ENCODE measurements at regions not wholly inside any gene's neighbourhood (a gene's known extent, or its start where the extent isn't known, plus 50 kb on each side); places are given as distances from the start of the nearest gene placed in this dataset.

- H3K4me2 ChIP-seq, result no peak overlapping the region
- H3K9me2 ChIP-seq (replicated peaks; ENCODE audit: insufficient read depth), result no peaks in the 10 kb centered on the region
- DNase-seq (ENCODE audit: low spot score), result no peak
- no peak for TF ChIP-seq EZH2 (IDR thresholded peaks at IDR 0.05; ENCODE audit: borderline replicate concordance)
- no peak for TF ChIP-seq EZH2phosphoT487 (IDR thresholded peaks at IDR 0.05; ENCODE audit: low read depth, severe bottlenecking, unreplicated experiment)
- TF ChIP-seq, protein P1, sequence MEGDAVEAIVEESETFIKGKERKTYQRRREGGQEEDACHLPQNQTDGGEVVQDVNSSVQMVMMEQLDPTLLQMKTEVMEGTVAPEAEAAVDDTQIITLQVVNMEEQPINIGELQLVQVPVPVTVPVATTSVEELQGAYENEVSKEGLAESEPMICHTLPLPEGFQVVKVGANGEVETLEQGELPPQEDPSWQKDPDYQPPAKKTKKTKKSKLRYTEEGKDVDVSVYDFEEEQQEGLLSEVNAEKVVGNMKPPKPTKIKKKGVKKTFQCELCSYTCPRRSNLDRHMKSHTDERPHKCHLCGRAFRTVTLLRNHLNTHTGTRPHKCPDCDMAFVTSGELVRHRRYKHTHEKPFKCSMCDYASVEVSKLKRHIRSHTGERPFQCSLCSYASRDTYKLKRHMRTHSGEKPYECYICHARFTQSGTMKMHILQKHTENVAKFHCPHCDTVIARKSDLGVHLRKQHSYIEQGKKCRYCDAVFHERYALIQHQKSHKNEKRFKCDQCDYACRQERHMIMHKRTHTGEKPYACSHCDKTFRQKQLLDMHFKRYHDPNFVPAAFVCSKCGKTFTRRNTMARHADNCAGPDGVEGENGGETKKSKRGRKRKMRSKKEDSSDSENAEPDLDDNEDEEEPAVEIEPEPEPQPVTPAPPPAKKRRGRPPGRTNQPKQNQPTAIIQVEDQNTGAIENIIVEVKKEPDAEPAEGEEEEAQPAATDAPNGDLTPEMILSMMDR (IDR thresholded peaks at IDR 0.05; ENCODE audit: poor library complexity), result no peak
- 84% methylated on average over 4 of the region's 4 CpGs for WGBS (ENCODE audit: low lambda C conversion rate, missing lambda C conversion rate)
- no peak overlapping the region for H3K4me3 ChIP-seq
- H4K20me1 ChIP-seq (ENCODE audit: insufficient read depth, poor library complexity, severe bottlenecking), result no peaks in the 10 kb centered on the region
- no peaks in the 10 kb centered on the region for H3K79me2 ChIP-seq
- no peaks in the 10 kb centered on the region for H3K36me3 ChIP-seq (replicated peaks; ENCODE audit: insufficient read depth, low read depth)
- no peak overlapping the region for H3K27ac ChIP-seq
- H3K27me3 ChIP-seq, result peaks cover 47% of the 10 kb centered on the region
- no peaks in the 10 kb centered on the region for H3K9me3 ChIP-seq (ENCODE audit: low read depth)
- H2AFZ ChIP-seq, result no peak overlapping the region
- no peaks in the 10 kb centered on the region for H3K4me1 ChIP-seq (ENCODE audit: insufficient read depth)
These were observed 138.0 kb upstream of the HS3ST2 start for GRCh38 chr16:22675745-22676540.

DNA sequence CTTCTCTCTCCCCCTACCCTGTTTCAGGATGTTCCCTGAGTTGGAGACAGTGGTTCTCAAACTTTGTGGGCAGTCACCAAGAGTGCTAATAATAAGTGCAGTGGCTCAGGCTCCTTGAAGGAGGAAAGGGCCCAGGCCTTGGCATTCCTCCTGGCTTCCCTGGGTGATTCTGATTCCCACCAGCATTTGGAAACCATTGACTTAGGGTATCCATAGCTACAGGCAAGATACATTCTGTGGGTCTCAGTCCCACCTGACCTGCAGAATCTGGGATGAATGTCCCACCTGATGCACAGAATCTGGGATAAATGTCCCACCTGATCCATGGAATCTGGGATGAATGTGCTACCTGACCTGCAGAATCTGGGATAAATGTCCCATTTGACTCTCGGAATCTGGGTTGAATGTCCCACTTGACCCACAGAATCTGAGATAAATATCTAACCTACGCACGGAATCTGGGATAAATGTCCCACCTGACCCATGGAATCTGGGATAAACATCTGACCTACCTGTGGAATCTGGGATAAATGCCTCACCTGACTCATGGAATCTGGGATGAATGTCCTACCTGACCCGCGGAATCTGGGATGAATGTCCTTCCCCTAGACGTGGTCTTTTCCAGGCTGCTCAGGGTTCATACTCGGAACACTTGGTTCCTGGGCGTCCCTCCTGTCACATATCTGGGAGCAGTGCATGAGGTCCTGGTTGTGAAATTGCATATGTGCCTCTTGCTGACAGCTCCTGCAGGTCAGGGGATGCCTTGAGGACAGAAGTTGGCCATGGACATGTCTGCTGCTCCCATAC lies 136.7 kb upstream of the HS3ST2 start:
- H3K27me3 ChIP-seq, result peaks cover 43% of the 10 kb centered on the region
- no peak for TF ChIP-seq EZH2 (IDR thresholded peaks at IDR 0.05; ENCODE audit: borderline replicate concordance)
- H3K4me3 ChIP-seq, result no peak overlapping the region

GRCh38 chr16:22678311-22678710 lies 135.7 kb upstream of the HS3ST2 start:
- TF ChIP-seq EZH2phosphoT487 (IDR thresholded peaks at IDR 0.05; ENCODE audit: low read depth, severe bottlenecking, unreplicated experiment) (no peak), EZH2 (IDR thresholded peaks at IDR 0.05; ENCODE audit: borderline replicate concordance) (no peak)
- TF ChIP-seq, protein P1 (IDR thresholded peaks at IDR 0.05; ENCODE audit: poor library complexity), result no peak
- no peaks in the 10 kb centered on the region for H3K36me3 ChIP-seq (replicated peaks; ENCODE audit: insufficient read depth, low read depth)
- H3K9me2 ChIP-seq (replicated peaks; ENCODE audit: insufficient read depth), result no peaks in the 10 kb centered on the region
- H3K9me3 ChIP-seq (ENCODE audit: low read depth), result no peaks in the 10 kb centered on the region
- no peak for DNase-seq (ENCODE audit: low spot score)
- H4K20me1 ChIP-seq (ENCODE audit: insufficient read depth, poor library complexity, severe bottlenecking), result no peaks in the 10 kb centered on the region
- no peak overlapping the region for H3K27ac ChIP-seq
- H3K4me3 ChIP-seq, result no peak overlapping the region
- no peaks in the 10 kb centered on the region for H3K4me1 ChIP-seq (ENCODE audit: insufficient read depth)
- H3K79me2 ChIP-seq, result no peaks in the 10 kb centered on the region
- H2AFZ ChIP-seq, result no peak overlapping the region
- H3K27me3 ChIP-seq, result peaks cover 43% of the 10 kb centered on the region
- H3K4me2 ChIP-seq, result no peak overlapping the region
- WGBS (ENCODE audit: low lambda C conversion rate, missing lambda C conversion rate), result 81% methylated on average over 2 of the region's 2 CpGs

More for the DNA sequence above, 136.7 kb upstream of the HS3ST2 start:
- Histone ChIP-seq H3K4me1 (ENCODE audit: insufficient read depth) (no peaks in the 10 kb centered on the region), H2AFZ (no peak overlapping the region), H3K9me2 (replicated peaks; ENCODE audit: insufficient read depth) (no peaks in the 10 kb centered on the region), H3K27ac (no peak overlapping the region), H3K4me2 (no peak overlapping the region), H3K36me3 (replicated peaks; ENCODE audit: insufficient read depth, low read depth) (no peaks in the 10 kb centered on the region), H3K9me3 (ENCODE audit: low read depth) (no peaks in the 10 kb centered on the region), H4K20me1 (ENCODE audit: insufficient read depth, poor library complexity, severe bottlenecking) (no peaks in the 10 kb centered on the region), H3K79me2 (no peaks in the 10 kb centered on the region)
- 92% methylated on average over 8 of the region's 8 CpGs for WGBS (ENCODE audit: low lambda C conversion rate, missing lambda C conversion rate)
- no peak for DNase-seq (ENCODE audit: low spot score)

Data from hepatocyte (in vitro differentiated cells).